ENCODE measurements at regions not wholly inside any gene's neighbourhood (a gene's known extent, or its start where the extent isn't known, plus 50 kb on each side); places are given as distances from the start of the nearest gene placed in this dataset.
"Not testable (repeated sequence)": the region's sequence is repeated elsewhere in the genome, so short reads cannot be mapped to it uniquely, and the experiment has no call there.

GRCh38 chr1:88552226-88552625, 131.8 kb upstream of the PKN2 start:
- no peak for DNase-seq (ENCODE audit: low spot score)

GRCh38 chr1:88557014-88557413, 127.1 kb upstream of the PKN2 start:
- no peak for DNase-seq (ENCODE audit: low spot score)

- DNase-seq (ENCODE audit: low spot score) = no peak
Observed at GRCh38 chr1:88560621-88561020, 123.5 kb upstream of the PKN2 start.

- DNase-seq (ENCODE audit: low spot score) = no peak
Observed at GRCh38 chr1:88562991-88563390, 121.1 kb upstream of the PKN2 start.

GRCh38 chr1:88566615-88567387, 117.3 kb upstream of the PKN2 start:
- DNase-seq (ENCODE audit: low spot score) = no peak

- DNase-seq (ENCODE audit: low spot score) = no peak
Observed at GRCh38 chr1:88571506-88571905, 112.6 kb upstream of the PKN2 start.

- no peak for DNase-seq (ENCODE audit: low spot score)
Observed at GRCh38 chr1:88579598-88579997, 104.5 kb upstream of the PKN2 start.

GRCh38 chr1:88581703-88582102, 102.4 kb upstream of the PKN2 start:
- no peak for DNase-seq (ENCODE audit: low spot score)

- no peak for DNase-seq (ENCODE audit: low spot score)
Observed at GRCh38 chr1:88593358-88593757, 90.7 kb upstream of the PKN2 start.

GRCh38 chr1:88595355-88596002, 88.6 kb upstream of the PKN2 start:
- DNase-seq (ENCODE audit: low spot score) = no peak

GRCh38 chr1:88597973-88598372, 86.1 kb upstream of the PKN2 start:
- not testable (repeated sequence) for DNase-seq (ENCODE audit: low spot score)

GRCh38 chr1:88608139-88608943, 75.7 kb upstream of the PKN2 start:
- DNase-seq (ENCODE audit: low spot score) = peak; percentile 13

GRCh38 chr1:88609051-88609450, 75.0 kb upstream of the PKN2 start:
- DNase-seq (ENCODE audit: low spot score) = no peak

GRCh38 chr1:88610687-88611086, 73.4 kb upstream of the PKN2 start:
- DNase-seq (ENCODE audit: low spot score) = no peak

- no peak for DNase-seq (ENCODE audit: low spot score)
Observed at GRCh38 chr1:88612292-88612691, 71.8 kb upstream of the PKN2 start.

GRCh38 chr1:88612773-88613172, 71.3 kb upstream of the PKN2 start:
- DNase-seq (ENCODE audit: low spot score) = no peak

GRCh38 chr1:88618331-88618730, 65.7 kb upstream of the PKN2 start:
- DNase-seq (ENCODE audit: low spot score) = no peak

GRCh38 chr1:88623101-88623500, 61.0 kb upstream of the PKN2 start:
- not testable (repeated sequence) for DNase-seq (ENCODE audit: low spot score)
